ENCODE measurements at regions not wholly inside any gene's neighbourhood (a gene's known extent, or its start where the extent isn't known, plus 50 kb on each side); places are given as distances from the start of the nearest gene placed in this dataset.

DNA sequence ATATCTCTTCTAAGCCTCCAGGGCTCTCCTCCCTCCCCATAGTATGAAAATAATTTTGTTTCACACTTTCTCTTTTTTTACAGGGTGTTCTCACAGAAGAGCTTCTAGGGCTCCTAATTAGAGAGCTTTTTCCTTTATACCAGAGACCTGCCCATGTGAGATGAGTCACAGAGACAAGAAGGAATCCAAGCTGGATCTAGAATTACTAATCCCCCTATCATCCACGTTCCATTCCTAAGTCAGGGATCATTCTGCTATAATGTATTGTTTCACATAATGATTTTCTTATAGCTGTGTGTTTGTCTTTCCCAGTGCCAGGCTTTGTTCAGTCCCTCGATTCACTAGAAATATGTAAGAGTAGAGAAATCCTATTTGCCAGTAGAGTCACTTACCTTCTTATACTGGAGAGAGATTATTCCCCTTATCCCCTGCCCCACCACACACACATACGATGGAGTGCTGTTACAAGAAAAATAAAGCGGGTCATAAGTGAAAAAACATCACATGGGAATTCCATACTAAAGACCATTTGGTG, 778.3 kb upstream of the LRRC4C start:
- no peak overlapping the region for H3K27ac ChIP-seq (ENCODE audit: low read length)

DNA sequence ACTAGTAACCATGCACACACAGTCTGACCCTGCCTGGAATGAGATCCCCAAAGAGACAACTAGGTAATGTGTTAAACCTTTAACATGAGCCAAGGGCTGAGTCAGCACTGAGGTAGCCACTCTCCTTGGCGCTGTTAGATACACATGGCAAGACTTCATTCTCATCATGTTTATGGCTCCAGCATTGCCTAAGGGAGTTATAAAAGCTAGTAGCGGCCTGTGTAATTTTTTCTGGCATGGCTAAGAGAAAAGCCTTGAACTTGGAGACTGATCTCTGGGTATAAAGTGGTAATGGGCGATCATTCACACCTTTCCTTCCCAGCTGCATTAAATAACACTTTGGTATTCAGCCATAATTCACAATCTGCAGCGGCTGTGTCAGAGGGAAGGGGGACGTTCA, 779.7 kb upstream of the LRRC4C start:
- ATAC-seq (ENCODE audit: insufficient read depth, low read depth) (no peak), DNase-seq (no peak)
- Histone ChIP-seq H3K4me2 (ENCODE audit: insufficient read depth, low read length) (no peak overlapping the region), H3K9ac (ENCODE audit: low read depth, low read length) (no peak overlapping the region), H2AFZ (ENCODE audit: low read depth, low read length) (no peak overlapping the region), H3K36me3 (ENCODE audit: insufficient read depth, low read length) (no peaks in the 10 kb centered on the region), H4K20me1 (ENCODE audit: insufficient read depth, low read length) (no peaks in the 10 kb centered on the region), H3K4me1 (ENCODE audit: insufficient read depth, low read length) (no peaks in the 10 kb centered on the region), H3K27ac (ENCODE audit: low read length) (no peak overlapping the region), H3K27me3 (ENCODE audit: insufficient read depth, low read length, poor library complexity) (no peaks in the 10 kb centered on the region), H3K79me2 (ENCODE audit: insufficient read depth, low read length) (no peaks in the 10 kb centered on the region), H3K9me3 (ENCODE audit: insufficient read depth, low read length, severe bottlenecking) (no peaks in the 10 kb centered on the region), H3K4me3 (ENCODE audit: low read depth in 1 of 2, low read length in 2 of 2) (no peak overlapping the region)
- TF ChIP-seq, protein P1, sequence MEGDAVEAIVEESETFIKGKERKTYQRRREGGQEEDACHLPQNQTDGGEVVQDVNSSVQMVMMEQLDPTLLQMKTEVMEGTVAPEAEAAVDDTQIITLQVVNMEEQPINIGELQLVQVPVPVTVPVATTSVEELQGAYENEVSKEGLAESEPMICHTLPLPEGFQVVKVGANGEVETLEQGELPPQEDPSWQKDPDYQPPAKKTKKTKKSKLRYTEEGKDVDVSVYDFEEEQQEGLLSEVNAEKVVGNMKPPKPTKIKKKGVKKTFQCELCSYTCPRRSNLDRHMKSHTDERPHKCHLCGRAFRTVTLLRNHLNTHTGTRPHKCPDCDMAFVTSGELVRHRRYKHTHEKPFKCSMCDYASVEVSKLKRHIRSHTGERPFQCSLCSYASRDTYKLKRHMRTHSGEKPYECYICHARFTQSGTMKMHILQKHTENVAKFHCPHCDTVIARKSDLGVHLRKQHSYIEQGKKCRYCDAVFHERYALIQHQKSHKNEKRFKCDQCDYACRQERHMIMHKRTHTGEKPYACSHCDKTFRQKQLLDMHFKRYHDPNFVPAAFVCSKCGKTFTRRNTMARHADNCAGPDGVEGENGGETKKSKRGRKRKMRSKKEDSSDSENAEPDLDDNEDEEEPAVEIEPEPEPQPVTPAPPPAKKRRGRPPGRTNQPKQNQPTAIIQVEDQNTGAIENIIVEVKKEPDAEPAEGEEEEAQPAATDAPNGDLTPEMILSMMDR (IDR thresholded peaks at IDR 0.05; ENCODE audit: borderline replicate concordance, extremely low read depth, low read length, poor library complexity, severe bottlenecking): no peak
- TF ChIP-seq EZH2 (IDR thresholded peaks at IDR 0.05; ENCODE audit: borderline replicate concordance, low read depth, low read length, severe bottlenecking): no peak

More for the DNA sequence above, 778.3 kb upstream of the LRRC4C start:
- TF ChIP-seq, protein P1 (IDR thresholded peaks at IDR 0.05; ENCODE audit: borderline replicate concordance, extremely low read depth, low read length, poor library complexity, severe bottlenecking): no peak
- no peak for TF ChIP-seq EZH2 (IDR thresholded peaks at IDR 0.05; ENCODE audit: borderline replicate concordance, low read depth, low read length, severe bottlenecking)
- DNase-seq (no peak), ATAC-seq (ENCODE audit: insufficient read depth, low read depth) (no peak)
- H3K4me3 ChIP-seq (ENCODE audit: low read depth in 1 of 2, low read length in 2 of 2): no peak overlapping the region
- no peaks in the 10 kb centered on the region for H3K4me1 ChIP-seq (ENCODE audit: insufficient read depth, low read length)
- no peak overlapping the region for H3K4me2 ChIP-seq (ENCODE audit: insufficient read depth, low read length)
- no peaks in the 10 kb centered on the region for H4K20me1 ChIP-seq (ENCODE audit: insufficient read depth, low read length)
- no peaks in the 10 kb centered on the region for H3K9me3 ChIP-seq (ENCODE audit: insufficient read depth, low read length, severe bottlenecking)
- H3K27me3 ChIP-seq (ENCODE audit: insufficient read depth, low read length, poor library complexity): no peaks in the 10 kb centered on the region
- H3K9ac ChIP-seq (ENCODE audit: low read depth, low read length): no peak overlapping the region
- no peaks in the 10 kb centered on the region for H3K79me2 ChIP-seq (ENCODE audit: insufficient read depth, low read length)
- no peaks in the 10 kb centered on the region for H3K36me3 ChIP-seq (ENCODE audit: insufficient read depth, low read length)
- H2AFZ ChIP-seq (ENCODE audit: low read depth, low read length): no peak overlapping the region

DNA sequence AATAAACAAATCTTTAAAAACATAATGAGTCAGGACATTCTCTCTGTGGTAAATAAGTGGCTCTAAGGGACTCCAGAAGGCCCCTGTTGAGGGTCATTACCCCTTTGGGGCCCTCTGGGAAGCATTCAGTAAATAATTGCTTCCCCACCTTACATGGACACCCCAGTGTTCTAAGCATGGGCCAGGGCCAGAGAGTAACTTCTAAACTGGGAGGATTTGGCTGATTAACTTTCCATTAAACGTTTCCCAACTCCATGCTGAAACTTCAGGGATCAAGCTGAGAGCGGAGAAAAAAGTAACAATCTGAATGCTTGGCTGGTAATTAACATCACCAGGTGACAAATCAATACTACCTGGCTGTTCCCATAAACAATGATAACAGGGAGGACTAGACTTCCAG, 783.9 kb upstream of the LRRC4C start:
- no peaks in the 10 kb centered on the region for H3K79me2 ChIP-seq (ENCODE audit: insufficient read depth, low read length)
- no peak overlapping the region for H2AFZ ChIP-seq (ENCODE audit: low read depth, low read length)
- DNase-seq: no peak
- no peaks in the 10 kb centered on the region for H3K4me1 ChIP-seq (ENCODE audit: insufficient read depth, low read length)
- no peaks in the 10 kb centered on the region for H3K27me3 ChIP-seq (ENCODE audit: insufficient read depth, low read length, poor library complexity)
- no peak overlapping the region for H3K4me2 ChIP-seq (ENCODE audit: insufficient read depth, low read length)
- H3K9ac ChIP-seq (ENCODE audit: low read depth, low read length): no peak overlapping the region
- ATAC-seq (ENCODE audit: insufficient read depth, low read depth): no peak
- H3K27ac ChIP-seq (ENCODE audit: low read length): no peak overlapping the region
- H3K36me3 ChIP-seq (ENCODE audit: insufficient read depth, low read length): no peaks in the 10 kb centered on the region
- no peak for TF ChIP-seq EZH2 (IDR thresholded peaks at IDR 0.05; ENCODE audit: borderline replicate concordance, low read depth, low read length, severe bottlenecking)
- TF ChIP-seq, protein P1 (IDR thresholded peaks at IDR 0.05; ENCODE audit: borderline replicate concordance, extremely low read depth, low read length, poor library complexity, severe bottlenecking): no peak
- H4K20me1 ChIP-seq (ENCODE audit: insufficient read depth, low read length): no peaks in the 10 kb centered on the region
- no peak overlapping the region for H3K4me3 ChIP-seq (ENCODE audit: low read depth in 1 of 2, low read length in 2 of 2)
- H3K9me3 ChIP-seq (ENCODE audit: insufficient read depth, low read length, severe bottlenecking): no peaks in the 10 kb centered on the region

DNA sequence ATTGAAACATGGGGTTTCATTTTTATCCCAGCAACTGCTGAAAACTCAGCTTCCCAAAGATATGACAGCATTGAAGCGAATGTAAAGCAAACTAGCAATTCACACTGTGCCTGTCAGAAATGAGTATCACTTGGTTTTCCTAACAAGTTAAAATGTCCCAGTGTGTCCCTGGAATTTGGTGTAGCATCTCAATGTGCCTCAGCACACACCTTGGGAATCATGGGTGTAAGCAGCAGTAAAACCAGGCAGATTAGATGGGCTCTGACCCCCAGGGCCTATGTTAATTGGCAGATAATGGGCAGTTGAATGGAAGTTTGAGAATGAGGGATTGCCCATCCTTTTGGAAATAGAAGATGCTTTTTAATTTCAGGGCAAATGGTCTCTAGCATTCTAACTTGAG, 784.9 kb upstream of the LRRC4C start:
- no peaks in the 10 kb centered on the region for H3K4me1 ChIP-seq (ENCODE audit: insufficient read depth, low read length)
- ATAC-seq (ENCODE audit: insufficient read depth, low read depth): no peak
- H2AFZ ChIP-seq (ENCODE audit: low read depth, low read length): no peak overlapping the region
- DNase-seq: no peak
- H3K9me3 ChIP-seq (ENCODE audit: insufficient read depth, low read length, severe bottlenecking): no peaks in the 10 kb centered on the region
- H3K4me2 ChIP-seq (ENCODE audit: insufficient read depth, low read length): no peak overlapping the region
- no peaks in the 10 kb centered on the region for H3K27me3 ChIP-seq (ENCODE audit: insufficient read depth, low read length, poor library complexity)
- no peak overlapping the region for H3K4me3 ChIP-seq (ENCODE audit: low read depth in 1 of 2, low read length in 2 of 2)
- H3K36me3 ChIP-seq (ENCODE audit: insufficient read depth, low read length): no peaks in the 10 kb centered on the region
- no peak overlapping the region for H3K27ac ChIP-seq (ENCODE audit: low read length)
- no peak overlapping the region for H3K9ac ChIP-seq (ENCODE audit: low read depth, low read length)
- H3K79me2 ChIP-seq (ENCODE audit: insufficient read depth, low read length): no peaks in the 10 kb centered on the region
- no peak for TF ChIP-seq EZH2 (IDR thresholded peaks at IDR 0.05; ENCODE audit: borderline replicate concordance, low read depth, low read length, severe bottlenecking)
- TF ChIP-seq, protein P1 (IDR thresholded peaks at IDR 0.05; ENCODE audit: borderline replicate concordance, extremely low read depth, low read length, poor library complexity, severe bottlenecking): no peak
- no peaks in the 10 kb centered on the region for H4K20me1 ChIP-seq (ENCODE audit: insufficient read depth, low read length)

Data from DND-41 (cell line).